Panc1 (cell line): ENCODE measurements at regions not wholly inside any gene's neighbourhood (a gene's known extent, or its start where the extent isn't known, plus 50 kb on each side); places are given as distances from the start of the nearest gene placed in this dataset.

ENCODE experiments used
- ATAC-seq: fragments of 200-7000 bp; cut with Tn5 transposase; 2 replicates; pipeline ENCODE4 v1.9.1; 2020; ENCODE audit warnings: mild to moderate bottlenecking, moderate library complexity
- BruUV-seq: library from RNA; stranded (reverse); fragments of 400-500 nt; replicated peaks from 2 replicates; lab custom pipeline; 2021; lab: Mats Ljungman, UMichigan
- CTCF ChIA-PET: fragments of 300-600 bp; sonication (Branson Sonifier 250); formaldehyde crosslinking; loops from one replicate; lab custom pipeline; 2022; ENCODE audit warnings: antibody characterized with exemption; lab: Charles Lee
- POLR2A ChIA-PET: fragments of 300-600 bp; sonication (Branson Sonifier 250); formaldehyde crosslinking; loops from one replicate; lab custom pipeline; 2022; ENCODE audit warnings: antibody characterized with exemption; lab: Charles Lee
- DNase-seq: peaks from one replicate; pipeline ENCODE4 v3.0.0-alpha.2; 2010; ENCODE audit warnings: low read depth, low spot score
- H3K27ac ChIP-seq: 2 replicates; pipeline ENCODE4 v1.5.1; 2011; ENCODE audit warnings: mild to moderate bottlenecking, low read length, inconsistent platforms
- H3K27me3 ChIP-seq: fragments of 200-500 bp; sonication (Bioruptor generic); 2 replicates; pipeline ENCODE4 v1.6.0; 2014; ENCODE audit warnings: low read length, inconsistent platforms; ENCODE audit not compliant: control insufficient read depth, insufficient read depth
- H3K36me3 ChIP-seq: fragments of 200-500 bp; sonication (Bioruptor generic); 2 replicates; pipeline ENCODE4 v1.5.1; 2014; ENCODE audit warnings: inconsistent platforms, mild to moderate bottlenecking, low read length, moderate library complexity; ENCODE audit not compliant: control insufficient read depth, insufficient read depth
- H3K4me1 ChIP-seq: 2 replicates; pipeline ENCODE4 v1.5.1; 2011; ENCODE audit warnings: inconsistent platforms, mild to moderate bottlenecking, low read length, moderate library complexity; ENCODE audit not compliant: control insufficient read depth, insufficient read depth
- H3K4me3 ChIP-seq, 2 experiments: 2 replicates each; pipeline ENCODE4 v1.5.1; 2011 to 2012; ENCODE audit warnings: low read depth in 2 of 2, low read length in 2 of 2, mild to moderate bottlenecking in 2 of 2, inconsistent platforms in 1 of 2, moderate library complexity in 1 of 2
- H3K9me3 ChIP-seq: fragments of 200-500 bp; sonication (Bioruptor generic); 2 replicates; pipeline ENCODE4 v1.5.1; 2014; ENCODE audit warnings: low read depth, mild to moderate bottlenecking, inconsistent platforms, low read length, moderate library complexity; ENCODE audit not compliant: control insufficient read depth, insufficient read depth
- POLR2AphosphoS5 ChIP-seq: IDR thresholded peaks from 2 replicates; pipeline ENCODE4 v1.6.1; 2012; ENCODE audit warnings: mild to moderate bottlenecking, low read depth, low read length, moderate library complexity
- SIN3A ChIP-seq: IDR thresholded peaks from 2 replicates; pipeline ENCODE4 v1.6.1; 2012; ENCODE audit warnings: low read depth, mild to moderate bottlenecking, low read length, moderate library complexity, borderline replicate concordance; ENCODE audit not compliant: insufficient read depth
- TCF7L2 ChIP-seq: IDR thresholded peaks from 2 replicates; pipeline ENCODE4 v1.6.1; 2011; ENCODE audit warnings: mild to moderate bottlenecking, low read depth, low read length, inconsistent platforms
- in situ Hi-C: cut with HindIII; loops from 2 replicates; pipeline ENCODE4 v1.10.0; 2016; ENCODE audit warnings: low sequenced_read_pairs, low pct_unique_long_range_greater_than_20kb
- intact Hi-C: fragments of 100-400 bp; cut with micrococcal nuclease; formaldehyde crosslinking; loops from one replicate; pipeline ENCODE4 v1.10.0; 2022; ENCODE audit not compliant: unreplicated experiment
- TF ChIP-seq, protein P1 (sequence below): fragments of 450-650 bp; IDR thresholded peaks from 2 replicates; pipeline ENCODE4 v1.5.1; 2017; ENCODE audit warnings: mild to moderate bottlenecking
- TF ChIP-seq, protein P2 (sequence below), 2 experiments: IDR thresholded peaks; 2 replicates each; pipeline ENCODE4 v1.6.1; 2011 to 2012; ENCODE audit warnings: low read depth in 2 of 2, control low read depth in 1 of 2, low read length in 1 of 2, mild to moderate bottlenecking in 1 of 2, moderate library complexity in 1 of 2; ENCODE audit not compliant: insufficient read depth in 1 of 2

DNA sequence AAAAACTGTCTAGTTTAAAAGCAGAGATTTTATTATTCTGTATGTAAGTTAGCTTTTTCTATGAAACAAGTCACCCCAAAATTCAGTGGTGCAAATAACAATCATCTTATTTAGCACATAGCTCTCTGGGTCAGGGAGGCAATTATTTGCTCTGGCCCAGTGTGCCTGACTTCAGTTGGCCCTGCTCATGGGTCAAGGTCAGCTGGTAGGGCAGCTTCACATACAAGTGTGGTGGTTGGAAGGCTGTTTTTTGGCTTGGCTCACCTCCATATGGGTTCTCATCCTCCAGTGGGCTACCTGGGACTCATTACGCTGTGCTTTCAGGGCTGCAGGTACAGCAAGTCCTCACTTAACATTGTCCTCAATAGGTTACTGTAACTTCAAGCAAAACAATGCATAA, 228.6 kb downstream of the NR2F2 start:
- TF ChIP-seq, protein P1, sequence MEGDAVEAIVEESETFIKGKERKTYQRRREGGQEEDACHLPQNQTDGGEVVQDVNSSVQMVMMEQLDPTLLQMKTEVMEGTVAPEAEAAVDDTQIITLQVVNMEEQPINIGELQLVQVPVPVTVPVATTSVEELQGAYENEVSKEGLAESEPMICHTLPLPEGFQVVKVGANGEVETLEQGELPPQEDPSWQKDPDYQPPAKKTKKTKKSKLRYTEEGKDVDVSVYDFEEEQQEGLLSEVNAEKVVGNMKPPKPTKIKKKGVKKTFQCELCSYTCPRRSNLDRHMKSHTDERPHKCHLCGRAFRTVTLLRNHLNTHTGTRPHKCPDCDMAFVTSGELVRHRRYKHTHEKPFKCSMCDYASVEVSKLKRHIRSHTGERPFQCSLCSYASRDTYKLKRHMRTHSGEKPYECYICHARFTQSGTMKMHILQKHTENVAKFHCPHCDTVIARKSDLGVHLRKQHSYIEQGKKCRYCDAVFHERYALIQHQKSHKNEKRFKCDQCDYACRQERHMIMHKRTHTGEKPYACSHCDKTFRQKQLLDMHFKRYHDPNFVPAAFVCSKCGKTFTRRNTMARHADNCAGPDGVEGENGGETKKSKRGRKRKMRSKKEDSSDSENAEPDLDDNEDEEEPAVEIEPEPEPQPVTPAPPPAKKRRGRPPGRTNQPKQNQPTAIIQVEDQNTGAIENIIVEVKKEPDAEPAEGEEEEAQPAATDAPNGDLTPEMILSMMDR, result no peak
- TF ChIP-seq TCF7L2 (no peak), SIN3A (no peak), POLR2AphosphoS5 (no peak)
- TF ChIP-seq, protein P2, sequence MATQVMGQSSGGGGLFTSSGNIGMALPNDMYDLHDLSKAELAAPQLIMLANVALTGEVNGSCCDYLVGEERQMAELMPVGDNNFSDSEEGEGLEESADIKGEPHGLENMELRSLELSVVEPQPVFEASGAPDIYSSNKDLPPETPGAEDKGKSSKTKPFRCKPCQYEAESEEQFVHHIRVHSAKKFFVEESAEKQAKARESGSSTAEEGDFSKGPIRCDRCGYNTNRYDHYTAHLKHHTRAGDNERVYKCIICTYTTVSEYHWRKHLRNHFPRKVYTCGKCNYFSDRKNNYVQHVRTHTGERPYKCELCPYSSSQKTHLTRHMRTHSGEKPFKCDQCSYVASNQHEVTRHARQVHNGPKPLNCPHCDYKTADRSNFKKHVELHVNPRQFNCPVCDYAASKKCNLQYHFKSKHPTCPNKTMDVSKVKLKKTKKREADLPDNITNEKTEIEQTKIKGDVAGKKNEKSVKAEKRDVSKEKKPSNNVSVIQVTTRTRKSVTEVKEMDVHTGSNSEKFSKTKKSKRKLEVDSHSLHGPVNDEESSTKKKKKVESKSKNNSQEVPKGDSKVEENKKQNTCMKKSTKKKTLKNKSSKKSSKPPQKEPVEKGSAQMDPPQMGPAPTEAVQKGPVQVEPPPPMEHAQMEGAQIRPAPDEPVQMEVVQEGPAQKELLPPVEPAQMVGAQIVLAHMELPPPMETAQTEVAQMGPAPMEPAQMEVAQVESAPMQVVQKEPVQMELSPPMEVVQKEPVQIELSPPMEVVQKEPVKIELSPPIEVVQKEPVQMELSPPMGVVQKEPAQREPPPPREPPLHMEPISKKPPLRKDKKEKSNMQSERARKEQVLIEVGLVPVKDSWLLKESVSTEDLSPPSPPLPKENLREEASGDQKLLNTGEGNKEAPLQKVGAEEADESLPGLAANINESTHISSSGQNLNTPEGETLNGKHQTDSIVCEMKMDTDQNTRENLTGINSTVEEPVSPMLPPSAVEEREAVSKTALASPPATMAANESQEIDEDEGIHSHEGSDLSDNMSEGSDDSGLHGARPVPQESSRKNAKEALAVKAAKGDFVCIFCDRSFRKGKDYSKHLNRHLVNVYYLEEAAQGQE (IDR thresholded peaks at IDR 0.05; ENCODE audit: insufficient read depth in 1 of 2, low read depth in 2 of 2, low read length in 1 of 2), result no peak
- in situ Hi-C loops, result no loop called here
- Histone ChIP-seq H3K4me3 (no peak overlapping the region), H3K9me3 (no peaks in the 10 kb centered on the region), H3K4me1 (no peaks in the 10 kb centered on the region), H3K27me3 (no peaks in the 10 kb centered on the region), H3K36me3 (no peaks in the 10 kb centered on the region), H3K27ac (no peak overlapping the region)
- BruUV-seq, result no TSS peak
- no peak for ATAC-seq
- ChIA-PET POLR2A (no interaction called here), CTCF (no interaction called here)
- DNase-seq, result no peak
- intact Hi-C loops, result no loop called here

DNA sequence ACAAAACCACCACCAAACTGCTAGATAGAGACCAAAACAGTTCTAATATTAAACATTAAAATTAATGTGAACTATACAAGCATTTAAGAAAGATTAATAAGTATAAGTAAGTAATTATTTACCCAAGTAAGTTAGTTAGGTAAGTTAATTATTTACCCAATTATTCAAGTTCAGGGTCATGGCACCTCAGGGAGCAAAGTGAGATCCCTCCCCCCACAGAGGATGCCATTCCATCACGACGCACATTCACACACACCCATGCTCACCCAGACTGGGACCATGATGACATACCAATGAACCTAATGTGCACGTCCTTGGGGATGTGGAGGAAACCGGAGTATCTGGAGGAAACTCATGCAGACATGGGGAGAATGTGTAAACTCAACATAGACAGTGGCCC, 229.1 kb downstream of the NR2F2 start:
- Histone ChIP-seq H3K36me3 (no peaks in the 10 kb centered on the region), H3K27ac (no peak overlapping the region), H3K9me3 (no peaks in the 10 kb centered on the region), H3K27me3 (no peaks in the 10 kb centered on the region), H3K4me3 (no peak overlapping the region), H3K4me1 (no peaks in the 10 kb centered on the region)
- BruUV-seq, result no TSS peak
- CTCF ChIA-PET, result no interaction called here
- in situ Hi-C loops (no loop called here), intact Hi-C loops (no loop called here)
- POLR2A ChIA-PET, result no interaction called here
- TF ChIP-seq SIN3A (no peak), POLR2AphosphoS5 (no peak), TCF7L2 (no peak)
- TF ChIP-seq, protein P2 (IDR thresholded peaks at IDR 0.05; ENCODE audit: insufficient read depth in 1 of 2, low read depth in 2 of 2, low read length in 1 of 2), result no peak
- TF ChIP-seq, protein P1, result no peak
- DNase-seq (no peak), ATAC-seq (no peak)
